ENCODE measurements at regions not wholly inside any gene's neighbourhood (a gene's known extent, or its start where the extent isn't known, plus 50 kb on each side); places are given as distances from the start of the nearest gene placed in this dataset.
"Not testable (repeated sequence)": the region's sequence is repeated elsewhere in the genome, so short reads cannot be mapped to it uniquely, and the experiment has no call there.

DNA sequence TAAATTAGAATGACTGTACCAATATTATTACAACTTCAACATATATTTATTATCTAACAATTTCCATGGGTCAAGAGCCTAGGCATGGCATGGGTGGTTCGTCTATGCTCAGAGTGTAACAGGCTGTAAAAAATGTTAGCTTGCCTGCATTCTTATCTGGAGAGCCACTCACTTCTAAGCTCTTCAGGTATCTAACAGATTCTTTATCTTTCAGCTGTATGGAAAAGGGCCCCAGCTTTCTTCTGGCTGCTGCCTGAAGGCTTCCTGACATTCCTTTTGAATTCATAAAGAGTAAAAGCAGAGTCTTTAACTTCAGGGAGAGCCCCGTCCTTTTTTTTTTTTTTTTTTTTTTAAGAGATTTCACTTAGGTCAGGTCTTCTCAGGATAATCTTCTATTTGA, 648.8 kb downstream of the NXPH1 start:
- DNase-seq: no peak

- no peak for DNase-seq
Observed at GRCh38 chr7:9083837-9084236, 650.4 kb downstream of the NXPH1 start.

- DNase-seq: no peak
Observed at GRCh38 chr7:9091282-9091681, 657.9 kb downstream of the NXPH1 start.

GRCh38 chr7:9097565-9098060, 664.2 kb downstream of the NXPH1 start:
- no peak for DNase-seq

- DNase-seq: no peak
Observed at GRCh38 chr7:9100289-9100688, 666.9 kb downstream of the NXPH1 start.

GRCh38 chr7:9102846-9103245, 669.4 kb downstream of the NXPH1 start:
- no peak for DNase-seq

- DNase-seq: no peak
Observed at GRCh38 chr7:9106747-9107146, 673.3 kb downstream of the NXPH1 start.

DNA sequence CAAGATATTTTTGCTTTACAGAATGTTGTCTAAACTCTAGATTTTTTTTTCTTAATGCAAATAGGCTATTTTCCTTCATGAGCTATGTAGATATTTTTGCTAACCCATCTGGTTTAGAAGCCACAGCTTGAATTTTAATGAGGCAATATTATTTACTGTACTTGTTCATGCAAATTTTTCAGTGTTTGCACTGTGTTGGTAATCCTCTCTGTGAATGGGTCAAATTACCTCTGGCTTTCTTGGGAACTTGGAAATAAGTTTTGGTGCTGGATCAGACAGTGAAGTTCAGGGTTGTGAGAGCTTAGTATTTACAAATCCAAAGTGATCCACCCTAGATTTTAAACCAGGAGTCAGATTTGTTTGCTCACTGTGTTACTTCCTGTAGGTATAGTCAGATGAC, 686.9 kb downstream of the NXPH1 start:
- no peak for DNase-seq

GRCh38 chr7:9124320-9124719, 690.9 kb downstream of the NXPH1 start:
- no peak for DNase-seq

DNA sequence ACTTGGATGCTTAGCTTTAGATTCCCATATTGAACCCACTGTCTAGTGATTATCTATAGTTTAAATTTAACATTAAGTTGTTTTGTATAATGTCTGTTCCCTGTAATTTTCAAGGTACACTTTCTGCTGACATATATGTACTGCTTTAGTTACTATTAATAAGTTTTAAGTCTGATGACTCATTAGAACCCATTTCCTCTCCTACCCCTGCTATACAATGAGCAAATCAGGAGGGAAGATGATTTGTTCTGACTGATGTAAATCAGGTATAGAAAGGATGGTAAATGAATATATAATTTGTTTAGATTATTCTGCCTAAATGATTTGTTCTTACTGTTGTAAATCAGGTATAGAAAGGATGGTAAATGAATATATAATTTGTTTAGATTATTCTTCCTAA, 691.8 kb downstream of the NXPH1 start:
- DNase-seq: no peak

GRCh38 chr7:9127901-9128300, 694.5 kb downstream of the NXPH1 start:
- no peak for DNase-seq

GRCh38 chr7:9148687-9149086, 715.3 kb downstream of the NXPH1 start:
- no peak for DNase-seq

GRCh38 chr7:9149499-9150082, 716.2 kb downstream of the NXPH1 start:
- DNase-seq: no peak

DNA sequence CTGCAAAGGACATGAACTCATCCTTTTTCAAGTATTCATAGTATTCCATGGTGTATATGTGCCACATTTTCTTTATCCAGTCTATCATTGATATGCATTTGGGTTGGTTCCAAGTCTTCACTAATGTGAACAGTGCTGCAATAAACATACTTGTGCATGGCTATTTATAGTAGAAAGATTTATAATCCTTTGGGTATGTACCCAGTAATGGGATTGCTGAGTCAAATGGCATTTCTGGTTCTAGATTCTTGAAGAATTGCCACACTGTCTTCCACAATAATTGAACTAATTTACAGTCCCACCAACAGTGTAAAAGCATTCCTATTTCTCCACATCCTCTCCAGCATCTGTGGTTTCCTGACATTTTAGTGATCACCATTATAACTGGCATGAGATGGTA, 730.3 kb downstream of the NXPH1 start:
- DNase-seq: not testable (repeated sequence)

DNA sequence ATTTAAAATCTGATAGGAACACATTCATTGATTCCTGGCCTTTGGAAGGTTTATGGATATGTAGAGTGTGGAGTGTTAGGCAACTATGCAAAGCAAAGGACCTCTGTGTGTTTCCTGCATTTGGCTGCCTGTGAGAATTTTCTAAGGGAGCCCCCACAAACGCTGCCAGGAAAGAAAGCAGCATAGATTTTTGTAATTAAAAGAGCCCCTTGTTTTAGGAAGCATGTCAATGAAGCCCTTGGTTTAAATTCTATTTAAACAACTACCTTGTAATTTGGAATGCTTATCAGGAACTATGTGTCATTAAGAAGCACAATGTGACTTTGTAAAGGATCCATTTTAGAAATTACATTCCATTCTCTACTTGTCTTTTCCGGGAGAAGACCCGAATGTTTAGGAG, 742.5 kb downstream of the NXPH1 start:
- no peak for DNase-seq

DNA sequence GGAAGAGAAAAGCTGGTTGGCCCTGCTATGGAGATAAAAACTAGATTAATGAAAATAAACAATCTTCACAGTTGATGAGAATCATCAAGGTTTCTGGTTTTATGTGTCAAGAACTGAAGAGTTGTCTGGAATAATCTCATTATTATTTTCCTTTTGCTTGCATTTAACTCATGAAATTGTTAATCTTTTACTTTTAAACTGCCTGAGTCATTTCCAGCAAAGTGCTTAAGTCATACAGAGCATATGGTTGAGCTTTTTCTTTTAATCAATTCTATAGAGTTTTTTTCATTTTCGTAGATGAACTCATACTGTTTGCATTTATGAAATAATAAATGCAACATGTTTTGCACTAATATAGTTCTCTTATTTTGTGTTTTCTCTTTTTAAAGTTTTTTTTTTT, 747.9 kb downstream of the NXPH1 start:
- no peak for DNase-seq

DNA sequence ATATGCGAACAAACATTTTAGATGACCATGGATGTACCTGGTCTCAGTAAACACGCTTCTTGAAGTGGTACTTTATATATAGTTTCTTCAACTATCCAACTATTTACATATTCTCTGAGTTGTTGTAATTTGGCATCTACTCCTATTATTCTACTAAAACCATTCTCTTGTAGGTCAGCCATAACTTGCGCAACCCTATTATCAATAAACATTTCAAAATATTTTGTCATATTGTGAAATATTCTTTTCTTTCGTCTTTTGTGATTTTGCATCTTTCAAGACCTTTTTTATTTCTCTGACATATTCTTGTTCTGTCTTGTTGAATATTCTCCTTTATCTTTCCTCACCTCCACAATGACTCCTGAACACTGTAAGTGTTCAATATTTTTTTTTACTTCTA, 753.3 kb downstream of the NXPH1 start:
- no peak for DNase-seq

- no peak for DNase-seq
Observed at GRCh38 chr7:9189703-9190102, 756.3 kb downstream of the NXPH1 start.

DNA sequence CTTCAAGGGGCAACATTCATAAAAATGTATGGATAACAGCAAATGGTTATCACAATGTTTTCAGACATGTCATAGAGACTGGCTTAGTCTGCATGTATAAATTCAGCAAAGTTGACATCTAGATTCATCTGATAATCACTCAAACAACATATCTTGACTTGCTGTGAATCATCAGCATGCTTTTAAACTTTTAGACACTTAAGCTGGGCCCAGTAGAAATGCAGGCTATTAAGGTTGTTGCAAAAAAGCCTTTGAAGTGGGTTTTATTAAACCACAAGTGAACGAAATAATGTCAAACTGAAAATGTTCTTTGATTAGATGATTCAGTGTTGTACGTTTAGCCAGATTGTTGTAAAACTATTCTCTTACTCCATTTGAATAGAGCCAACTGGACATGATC, 759.6 kb downstream of the NXPH1 start:
- no peak for DNase-seq

DNA sequence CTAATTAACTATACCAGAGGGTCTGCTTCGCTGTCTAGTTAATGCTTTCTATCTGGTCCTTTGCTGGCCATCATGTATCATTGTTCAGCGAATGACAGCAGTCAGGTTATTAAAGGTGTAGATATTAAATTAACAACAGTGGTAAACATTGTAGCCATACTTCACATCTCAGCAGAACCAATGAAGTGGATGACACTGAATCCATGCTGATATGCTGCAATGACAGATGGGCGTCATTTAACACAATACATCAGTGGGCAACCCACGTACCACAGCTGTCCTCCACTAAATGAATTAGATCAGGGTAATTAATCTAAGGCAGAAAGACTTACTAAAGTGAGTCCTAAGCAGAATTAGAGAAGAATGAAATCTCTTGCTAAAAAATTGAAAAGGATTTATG, 767.2 kb downstream of the NXPH1 start:
- DNase-seq: no peak

GRCh38 chr7:9201928-9202327, 768.5 kb downstream of the NXPH1 start:
- no peak for DNase-seq

DNA sequence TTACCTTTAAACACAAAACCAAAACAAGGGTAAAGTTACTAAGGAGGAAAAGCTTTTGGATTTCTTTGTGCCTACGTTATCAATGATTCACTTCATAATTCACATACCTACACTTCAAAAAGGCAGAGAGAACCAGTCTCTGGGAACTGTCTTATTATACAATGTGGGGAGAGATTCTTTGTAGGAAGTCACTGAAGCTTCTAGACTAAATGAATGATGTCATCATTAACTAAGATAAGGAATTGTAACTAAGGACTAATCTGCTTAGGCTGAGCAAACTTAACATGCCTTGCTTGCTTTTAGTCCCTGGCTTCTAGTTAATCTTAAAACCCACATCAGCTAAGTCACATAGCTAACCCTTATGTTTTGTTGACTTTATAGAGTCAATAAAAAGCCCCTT, 771.2 kb downstream of the NXPH1 start:
- no peak for DNase-seq

- DNase-seq: no peak
Observed at GRCh38 chr7:9210114-9210513, 776.7 kb downstream of the NXPH1 start.

DNA sequence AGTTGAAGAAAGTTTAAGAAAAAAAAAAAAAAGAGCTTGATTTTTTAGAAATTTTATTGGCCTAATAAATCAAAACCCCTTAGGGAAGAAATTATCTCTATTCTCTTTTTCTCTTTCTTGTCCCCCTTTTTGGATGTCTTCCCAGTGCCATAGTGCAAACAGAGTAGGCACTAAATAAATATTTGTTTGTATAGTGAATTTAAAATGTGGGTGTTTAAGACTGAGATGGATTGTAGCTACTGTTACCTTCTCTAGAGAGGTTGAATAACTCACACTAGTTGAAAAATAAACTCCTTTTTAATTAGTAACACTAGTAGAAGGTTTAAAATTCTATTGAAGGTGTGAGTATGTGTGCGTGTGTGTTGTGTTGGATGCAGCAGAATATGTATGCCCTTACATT, 783.8 kb downstream of the NXPH1 start:
- no peak for DNase-seq

DNA sequence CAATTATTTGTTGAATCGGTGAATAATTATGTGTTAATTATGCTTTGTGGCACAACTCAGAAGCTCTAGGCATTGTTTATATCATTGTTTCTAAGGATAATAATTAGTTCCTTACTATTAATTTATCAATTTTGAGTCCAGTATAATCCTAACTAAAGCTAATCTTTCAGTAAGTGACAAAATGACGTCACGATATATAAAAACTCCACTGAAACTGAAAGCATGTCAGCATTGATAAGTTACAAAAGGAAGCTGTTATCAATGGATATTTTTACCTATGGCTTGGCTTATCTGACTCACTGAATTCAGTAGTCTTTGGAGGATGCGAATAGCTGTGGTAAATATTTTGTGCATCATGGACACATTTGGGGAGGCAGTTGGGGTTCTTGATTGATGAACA, 793.1 kb downstream of the NXPH1 start:
- no peak for DNase-seq

Measured in stimulated activated CD4-positive, alpha-beta T cell treated with anti-CD3 and anti-CD28 coated beads, Interleukin-4, amount 100 ng/mL, for 24 hours (primary cell).